Esophagus (tissue), 2 donors: ENCODE measurements at regions not wholly inside any gene's neighbourhood (a gene's known extent, or its start where the extent isn't known, plus 50 kb on each side); places are given as distances from the start of the nearest gene placed in this dataset.
"Not testable (repeated sequence)": the region's sequence is repeated elsewhere in the genome, so short reads cannot be mapped to it uniquely, and the experiment has no call there.

Experiments used
- H3K27ac ChIP-seq, 2 donors: one replicate each; pipeline ENCODE4 v1.5.1; 2013; ENCODE audit warnings: low read depth in 2 of 2, mild to moderate bottlenecking in 2 of 2, inconsistent platforms in 1 of 2, low read length in 1 of 2, moderate library complexity in 1 of 2
- H3K27me3 ChIP-seq, 2 donors: one replicate each; pipeline ENCODE4 v1.6.1; 2013; ENCODE audit warnings: low read length in 2 of 2, control low read depth in 1 of 2, mild to moderate bottlenecking in 1 of 2; ENCODE audit not compliant: insufficient read depth in 2 of 2, control insufficient read depth in 1 of 2
- H3K36me3 ChIP-seq, 2 donors: one replicate each; pipeline ENCODE4 v1.6.1; 2013; ENCODE audit warnings: low read length in 1 of 2; ENCODE audit not compliant: control insufficient read depth in 2 of 2, insufficient read depth in 2 of 2
- H3K4me1 ChIP-seq, 2 donors: one replicate each; pipeline ENCODE4 v1.6.1; 2013; ENCODE audit warnings: low read length in 1 of 2; ENCODE audit not compliant: control insufficient read depth in 2 of 2, insufficient read depth in 2 of 2
- H3K4me3 ChIP-seq, 2 donors: one replicate each; pipeline ENCODE4 v1.5.1; 2013; ENCODE audit warnings: low read length in 2 of 2, mild to moderate bottlenecking in 2 of 2, low read depth in 1 of 2, moderate library complexity in 1 of 2
- H3K9me3 ChIP-seq, 2 donors: one replicate each; pipeline ENCODE4 v1.6.1; 2013; ENCODE audit warnings: mild to moderate bottlenecking in 2 of 2, low read depth in 1 of 2, low read length in 1 of 2, moderate library complexity in 1 of 2; ENCODE audit not compliant: control insufficient read depth in 2 of 2, insufficient read depth in 1 of 2
- WGBS, 2 donors: extraction: QIAGEN DNeasy Blood & Tissue Kit; methylation state at CpG; one replicate each; pipeline ENCODE4 v1.1.7; 2013; 5-methylcytosine and 5-hydroxymethylcytosine counted together
- donor health status: healthy with polysubstance abuse.
- donor health status: Bipolar disorder and iron deficiency.

DNA sequence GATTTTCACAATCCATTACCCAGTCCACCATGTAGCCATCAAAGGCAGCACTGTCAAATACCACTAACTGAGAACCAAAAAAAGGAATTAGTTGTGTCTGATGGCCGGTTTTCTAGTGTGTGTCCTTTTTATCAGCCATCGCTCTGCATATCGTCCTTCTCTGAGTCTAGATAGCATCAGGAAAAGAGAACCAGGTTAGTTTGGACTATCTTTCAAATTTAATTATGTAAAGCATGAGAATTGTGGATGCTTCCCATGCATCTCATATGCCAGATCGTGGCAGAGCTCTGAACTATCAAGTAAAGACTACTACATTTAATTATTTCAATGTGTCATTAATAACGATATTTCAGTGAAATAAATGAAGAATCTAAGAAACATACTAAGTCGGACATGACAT is 691.9 kb downstream of the FAM181B start:
- Histone ChIP-seq H3K4me3 (no peak overlapping the region), H3K27me3 (no peaks in the 10 kb centered on the region), H3K9me3 (no peaks in the 10 kb centered on the region), H3K27ac (no peak overlapping the region), H3K4me1 (no peaks in the 10 kb centered on the region), H3K36me3 (no peaks in the 10 kb centered on the region)
- 81 to 87% methylated on average over 6 of the region's 6 CpGs for WGBS, 2 donors

DNA sequence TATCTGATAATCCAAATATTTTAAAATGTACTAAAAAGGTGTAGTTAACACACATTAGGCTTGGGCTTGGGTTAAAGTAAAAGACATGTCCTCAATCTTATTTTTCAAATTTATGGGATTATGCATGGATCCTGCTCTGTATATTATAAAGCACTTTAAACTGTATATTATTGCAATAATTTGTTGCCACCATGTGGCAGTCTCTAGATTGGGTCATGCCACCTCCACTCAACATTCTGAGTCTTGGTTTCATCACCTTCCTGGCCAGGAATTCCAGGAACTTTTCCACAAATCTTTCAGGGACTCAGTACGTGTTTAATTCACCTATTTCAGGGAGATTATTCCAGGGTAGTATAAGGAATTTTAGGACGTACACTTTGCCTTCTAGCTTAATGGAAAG is 695.5 kb downstream of the FAM181B start:
- Histone ChIP-seq H3K27me3 (no peaks in the 10 kb centered on the region), H3K27ac (no peak overlapping the region), H3K36me3 (no peaks in the 10 kb centered on the region), H3K9me3 (no peaks in the 10 kb centered on the region), H3K4me3 (no peak overlapping the region), H3K4me1 (no peaks in the 10 kb centered on the region)
- WGBS, 2 donors, result 50 to 52% methylated on average over 2 of the region's 2 CpGs

DNA sequence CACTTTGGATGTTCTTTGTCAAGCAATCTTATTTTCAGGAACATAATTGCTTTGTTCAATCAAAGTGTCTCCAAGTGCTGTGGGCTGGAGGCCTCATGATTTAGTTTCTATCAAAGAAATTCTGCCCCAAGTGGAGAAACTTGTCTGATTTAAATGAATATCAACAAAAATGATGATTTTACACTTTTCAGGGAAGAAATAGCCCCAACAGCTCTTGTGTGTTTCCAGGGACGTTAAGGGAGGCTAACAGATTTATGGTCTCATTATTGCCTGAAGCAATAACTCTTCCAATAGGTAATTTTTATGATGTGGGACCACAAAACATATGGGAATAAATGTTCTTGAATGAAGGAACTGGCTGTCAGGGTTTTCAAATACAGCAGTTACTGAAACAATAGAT is 699.1 kb downstream of the FAM181B start:
- H3K36me3 ChIP-seq, result no peaks in the 10 kb centered on the region
- H3K27me3 ChIP-seq, result no peaks in the 10 kb centered on the region
- WGBS, 2 donors, result 49 to 66% methylated on average over 1 of the region's 1 CpG

DNA sequence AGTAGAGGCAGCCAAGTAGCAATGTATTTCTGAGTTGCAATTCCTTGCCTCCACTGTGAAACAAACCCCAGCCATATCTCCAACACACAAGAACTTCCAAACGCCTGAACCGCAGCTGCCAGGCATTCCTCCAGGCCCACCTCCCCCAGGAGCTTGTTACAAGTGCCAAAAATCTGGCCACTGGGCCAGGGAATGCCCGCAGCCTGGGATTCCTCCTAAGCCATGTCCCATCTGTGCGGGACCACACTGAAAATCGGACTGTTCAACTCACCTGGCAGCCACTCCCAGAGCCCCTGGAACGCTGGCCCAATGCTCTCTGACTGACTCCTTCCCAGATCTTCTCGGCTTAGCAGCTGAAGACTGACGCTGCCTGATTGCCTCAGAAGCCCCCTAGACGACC is 706.3 kb downstream of the FAM181B start:
- not testable (repeated sequence) for H3K36me3 ChIP-seq, H3K27me3 ChIP-seq, H3K27ac ChIP-seq, H3K4me1 ChIP-seq, H3K9me3 ChIP-seq, H3K4me3 ChIP-seq
- WGBS, 2 donors, result 88 to 90% methylated on average over 7 to 9 of the region's 9 CpGs

More for the DNA sequence above, 699.1 kb downstream of the FAM181B start:
- Histone ChIP-seq H3K4me1 (no peaks in the 10 kb centered on the region), H3K27ac (no peak overlapping the region), H3K4me3 (no peak overlapping the region), H3K9me3 (no peaks in the 10 kb centered on the region)

DNA sequence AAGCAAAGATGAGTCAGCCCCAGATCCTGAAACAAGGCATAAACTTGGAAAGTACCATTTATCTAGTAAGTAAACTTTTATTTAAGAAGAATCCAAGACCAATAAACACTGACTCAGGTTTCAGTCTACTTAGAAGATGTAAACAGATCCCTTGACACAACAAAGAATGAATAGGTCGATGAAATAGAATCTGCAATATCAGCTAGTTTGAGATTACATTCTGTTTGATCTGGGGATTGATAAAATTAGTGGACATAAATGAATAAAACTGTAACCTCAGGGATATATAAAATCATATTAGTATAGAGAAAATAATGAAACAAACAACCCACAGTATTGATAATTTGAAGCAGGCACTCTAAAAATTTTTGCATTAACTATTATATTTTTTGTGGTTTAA is 708.9 kb downstream of the FAM181B start:
- Histone ChIP-seq H3K36me3 (no peaks in the 10 kb centered on the region), H3K9me3 (no peaks in the 10 kb centered on the region), H3K4me1 (no peaks in the 10 kb centered on the region), H3K27ac (no peak overlapping the region), H3K27me3 (no peaks in the 10 kb centered on the region), H3K4me3 (no peak overlapping the region)
- 46 to 56% methylated on average over 1 of the region's 1 CpG for WGBS, 2 donors

DNA sequence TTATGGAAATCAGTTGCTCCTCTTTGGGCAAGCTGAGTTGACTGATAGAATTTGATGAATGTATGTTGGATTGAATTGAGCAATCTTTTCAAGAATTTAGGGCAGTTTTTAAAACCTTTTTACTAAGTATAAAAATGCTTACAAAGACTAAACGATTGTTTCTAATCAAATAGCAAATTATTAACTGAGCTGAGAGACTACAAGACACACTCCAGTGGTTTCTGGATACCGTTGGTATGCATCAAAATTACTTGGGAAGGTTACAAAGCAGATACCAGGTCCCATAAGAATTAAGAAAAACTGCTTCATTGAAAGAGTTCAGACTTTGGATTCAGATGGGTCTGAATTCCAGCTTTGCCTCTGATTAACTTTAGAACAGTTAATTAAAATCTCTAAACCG is 721.4 kb downstream of the FAM181B start:
- WGBS, 2 donors, result 46 to 60% methylated on average over 3 of the region's 3 CpGs
- H3K9me3 ChIP-seq, result no peaks in the 10 kb centered on the region
- no peaks in the 10 kb centered on the region for H3K27me3 ChIP-seq
- no peak overlapping the region for H3K27ac ChIP-seq
- H3K36me3 ChIP-seq, result no peaks in the 10 kb centered on the region
- no peak overlapping the region for H3K4me3 ChIP-seq
- no peaks in the 10 kb centered on the region for H3K4me1 ChIP-seq

DNA sequence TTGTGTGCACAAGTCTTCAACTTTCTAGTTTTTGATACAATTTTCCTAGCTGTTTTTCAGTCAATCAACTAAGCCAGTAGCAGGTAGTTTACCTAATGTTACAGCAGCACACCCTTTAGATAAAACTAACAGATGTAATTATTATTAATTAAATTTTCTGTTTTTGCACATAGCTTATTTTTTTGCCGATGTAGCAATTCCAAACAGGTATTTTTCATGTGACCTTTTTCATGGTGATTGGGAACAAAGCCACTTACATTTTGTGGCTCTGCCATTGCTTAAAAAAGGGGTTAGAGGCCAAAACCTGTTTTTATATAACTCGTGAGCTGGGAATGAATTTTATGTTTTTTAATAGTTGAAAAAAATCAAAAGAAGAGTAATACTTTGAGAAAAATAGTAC is 724.5 kb downstream of the FAM181B start:
- 79 to 84% methylated on average over 2 of the region's 2 CpGs for WGBS, 2 donors

DNA sequence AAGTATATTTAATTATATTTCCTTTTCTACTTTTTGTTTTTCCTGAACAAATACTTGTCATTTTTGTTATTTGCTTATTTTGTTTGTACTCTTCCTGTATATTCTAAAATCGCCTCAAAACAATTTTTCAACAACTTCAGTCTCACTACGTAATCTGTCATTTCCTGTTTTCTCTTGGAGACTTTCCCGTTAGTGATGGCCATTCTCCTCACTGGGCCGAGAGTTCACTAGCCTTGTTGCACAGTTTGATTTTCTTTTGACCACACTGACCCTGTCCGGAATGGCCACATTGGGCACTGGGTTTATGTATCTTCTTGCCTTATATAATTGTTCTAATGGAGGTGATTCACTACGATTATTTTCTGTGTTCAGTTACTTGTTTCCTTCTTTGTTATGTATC is 726.1 kb downstream of the FAM181B start:
- no peaks in the 10 kb centered on the region for H3K9me3 ChIP-seq
- no peak overlapping the region for H3K4me3 ChIP-seq
- no peaks in the 10 kb centered on the region for H3K36me3 ChIP-seq
- H3K27ac ChIP-seq, result no peak overlapping the region
- H3K4me1 ChIP-seq, result no peaks in the 10 kb centered on the region
- WGBS, 2 donors, result 59 to 63% methylated on average over 6 of the region's 6 CpGs
- H3K27me3 ChIP-seq, result no peaks in the 10 kb centered on the region

More for the DNA sequence above, 724.5 kb downstream of the FAM181B start:
- Histone ChIP-seq H3K27me3 (no peaks in the 10 kb centered on the region), H3K4me1 (no peaks in the 10 kb centered on the region), H3K36me3 (no peaks in the 10 kb centered on the region), H3K4me3 (no peak overlapping the region), H3K9me3 (no peaks in the 10 kb centered on the region), H3K27ac (no peak overlapping the region)

DNA sequence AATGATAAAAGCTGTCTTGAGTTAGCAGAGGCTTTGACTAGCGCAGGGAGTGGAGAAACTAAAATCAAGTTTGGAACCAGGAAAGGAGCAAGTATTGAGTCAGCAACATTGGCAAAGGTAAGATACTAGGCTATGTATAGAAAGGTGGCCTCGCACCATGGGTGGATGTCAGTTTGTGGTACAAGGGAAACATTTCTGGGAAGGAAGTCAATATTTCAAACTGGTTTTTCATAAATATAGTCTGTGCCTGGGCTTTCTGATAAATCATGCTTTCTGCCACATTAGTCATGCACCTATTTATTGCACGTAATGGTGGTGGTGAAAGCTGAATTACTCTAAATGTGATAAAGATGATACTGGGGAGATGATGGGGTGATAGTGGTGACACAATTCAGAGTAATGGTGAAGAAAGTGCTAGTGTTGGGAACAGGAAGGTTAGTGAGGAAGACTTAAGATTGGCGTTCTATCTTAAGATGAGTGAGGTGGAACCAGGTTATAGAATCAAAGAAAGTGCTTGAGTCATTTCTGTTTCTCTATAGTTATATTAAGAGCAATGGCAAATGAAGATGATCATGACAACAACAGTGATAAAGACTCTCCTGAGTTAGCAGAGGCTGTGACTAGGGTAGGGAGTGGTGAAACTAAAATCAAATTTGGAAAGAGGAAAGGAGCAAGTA is 729.0 kb downstream of the FAM181B start:
- Histone ChIP-seq H3K27ac (no peak overlapping the region), H3K36me3 (no peaks in the 10 kb centered on the region), H3K4me3 (no peak overlapping the region), H3K27me3 (no peaks in the 10 kb centered on the region), H3K4me1 (no peaks in the 10 kb centered on the region), H3K9me3 (no peaks in the 10 kb centered on the region)
- 66 to 69% methylated on average over 4 of the region's 4 CpGs for WGBS, 2 donors

DNA sequence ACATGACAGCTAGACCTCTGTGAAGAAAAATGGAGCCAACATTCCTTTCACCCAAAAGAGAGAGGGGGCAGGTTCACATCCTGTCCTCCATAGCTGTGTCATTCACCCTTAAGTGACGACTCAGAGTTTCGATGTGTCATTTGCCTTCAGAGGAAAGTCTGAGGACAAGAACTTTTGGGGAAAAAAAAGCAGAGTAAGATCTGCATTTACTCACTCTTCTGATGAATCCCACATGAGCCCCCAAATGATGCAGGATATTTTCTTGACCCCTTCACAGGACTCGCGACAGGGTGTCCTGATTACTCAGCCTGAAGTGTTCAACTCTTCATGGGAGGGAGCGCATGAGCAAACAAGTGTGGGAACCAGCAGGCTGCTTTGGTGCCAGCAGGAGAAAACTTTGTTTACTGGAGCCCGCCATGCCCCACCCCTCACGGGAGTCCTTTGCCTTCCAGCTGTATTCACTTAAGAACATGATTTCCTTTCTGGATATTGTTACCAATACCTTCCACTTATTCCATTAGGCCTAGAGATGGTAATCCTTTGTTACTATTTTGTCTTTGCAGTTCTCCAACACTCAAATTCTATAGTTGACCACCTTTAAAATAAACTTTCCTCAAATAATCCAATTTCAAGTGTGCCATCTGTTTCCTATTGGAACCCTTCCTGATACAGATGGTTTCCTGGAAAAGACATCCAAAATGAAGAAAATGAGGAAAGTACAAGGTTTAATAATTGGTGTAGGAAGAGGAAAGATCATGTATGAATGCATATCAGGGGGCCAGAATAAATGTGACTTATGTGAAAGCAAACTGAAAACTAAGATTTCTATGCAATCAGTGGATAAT is 729.8 kb downstream of the FAM181B start:
- no peak overlapping the region for H3K27ac ChIP-seq
- WGBS, 2 donors, result 45 to 53% methylated on average over 7 of the region's 7 CpGs

More for the DNA sequence above, 729.8 kb downstream of the FAM181B start:
- H3K36me3 ChIP-seq, result no peaks in the 10 kb centered on the region
- H3K4me1 ChIP-seq, result no peaks in the 10 kb centered on the region
- H3K27me3 ChIP-seq, result no peaks in the 10 kb centered on the region
- H3K4me3 ChIP-seq, result no peak overlapping the region
- H3K9me3 ChIP-seq, result no peaks in the 10 kb centered on the region
